Astrocyte (in vitro differentiated cells and primary cell): ENCODE measurements at regions not wholly inside any gene's neighbourhood (a gene's known extent, or its start where the extent isn't known, plus 50 kb on each side); places are given as distances from the start of the nearest gene placed in this dataset.
A peak's percentile ranks its signal among the peaks of the same experiment; 100 is the strongest.

ENCODE experiments used
- DNase-seq: peaks from one replicate; pipeline ENCODE4 v3.0.0-alpha.2; 2010; ENCODE audit warnings: low read depth
- FAIRE-seq: peaks from 2 replicates; lab custom pipeline; 2011; peaks lifted over from hg19 to GRCh38; lab: Jason Lieb, UNC
- H2AFZ ChIP-seq: 2 replicates; pipeline ENCODE4 v1.6.0; 2012; ENCODE audit warnings: low read depth, low read length, inconsistent platforms
- H3K27ac ChIP-seq: 2 replicates; pipeline ENCODE4 v1.5.1; 2011; ENCODE audit warnings: low read depth, low read length, inconsistent platforms
- H3K27me3 ChIP-seq: 2 replicates; pipeline ENCODE4 v1.6.0; 2011; ENCODE audit warnings: low read length, inconsistent platforms; ENCODE audit not compliant: insufficient read depth
- H3K36me3 ChIP-seq: 2 replicates; pipeline ENCODE4 v1.5.1; 2011; ENCODE audit warnings: low read length, inconsistent platforms; ENCODE audit not compliant: insufficient read depth
- H3K4me1 ChIP-seq: 2 replicates; pipeline ENCODE4 v1.5.1; 2011; ENCODE audit warnings: low read length, inconsistent platforms; ENCODE audit not compliant: insufficient read depth
- H3K4me2 ChIP-seq: 2 replicates; pipeline ENCODE4 v1.6.0; 2012; ENCODE audit warnings: low read length, inconsistent platforms
- H3K4me3 ChIP-seq: 2 replicates; pipeline ENCODE4 v1.5.1; 2011; ENCODE audit warnings: low read depth, mild to moderate bottlenecking, low read length, inconsistent platforms; ENCODE audit not compliant: insufficient read depth
- H3K79me2 ChIP-seq: 2 replicates; pipeline ENCODE4 v1.6.0; 2012; ENCODE audit warnings: mild to moderate bottlenecking, low read length, inconsistent platforms; ENCODE audit not compliant: insufficient read depth
- H3K9ac ChIP-seq: 2 replicates; pipeline ENCODE4 v1.6.0; 2012; ENCODE audit warnings: mild to moderate bottlenecking, low read length, inconsistent platforms
- H3K9me3 ChIP-seq: 2 replicates; pipeline ENCODE4 v1.5.1; 2012; ENCODE audit warnings: low read depth, mild to moderate bottlenecking, low read length, inconsistent platforms; ENCODE audit not compliant: insufficient read depth
- H4K20me1 ChIP-seq: 2 replicates; pipeline ENCODE4 v1.6.0; 2012; ENCODE audit warnings: low read length, inconsistent platforms; ENCODE audit not compliant: insufficient read depth
- H3K27ac Mint-ChIP-seq: one replicate; pipeline ENCODE4 v1.8.0; 2021; ENCODE audit warnings: mild to moderate bottlenecking, mixed read lengths; ENCODE audit not compliant: unreplicated experiment
- H3K27me3 Mint-ChIP-seq: one replicate; pipeline ENCODE4 v1.8.0; 2021; ENCODE audit warnings: low read depth, mixed read lengths; ENCODE audit not compliant: unreplicated experiment
- H3K36me3 Mint-ChIP-seq: one replicate; pipeline ENCODE4 v1.8.0; 2021; ENCODE audit warnings: low read depth, mixed read lengths; ENCODE audit not compliant: unreplicated experiment
- H3K4me1 Mint-ChIP-seq: one replicate; pipeline ENCODE4 v1.8.0; 2021; ENCODE audit warnings: low read depth, mixed read lengths; ENCODE audit not compliant: unreplicated experiment
- H3K4me3 Mint-ChIP-seq: one replicate; pipeline ENCODE4 v1.8.0; 2021; ENCODE audit warnings: mild to moderate bottlenecking, moderate library complexity, mixed read lengths; ENCODE audit not compliant: unreplicated experiment
- H3K9me3 Mint-ChIP-seq: one replicate; pipeline ENCODE4 v1.8.0; 2021; ENCODE audit warnings: mild to moderate bottlenecking, mixed read lengths; ENCODE audit not compliant: unreplicated experiment
- CTCF ChIP-seq: IDR thresholded peaks from 2 replicates; pipeline ENCODE4 v1.5.1; 2011; ENCODE audit warnings: low read depth, mild to moderate bottlenecking, inconsistent platforms, low read length, moderate library complexity; ENCODE audit not compliant: insufficient read depth
- EZH2 ChIP-seq: IDR thresholded peaks from 2 replicates; pipeline ENCODE4 v1.6.1; 2012; ENCODE audit warnings: mild to moderate bottlenecking, low read length, inconsistent platforms; ENCODE audit not compliant: insufficient read depth

GRCh38 chr17:77821114-77821513, 137.4 kb upstream of the TNRC6C start:
- Mint-ChIP-seq H3K27ac (no peak overlapping the region), H3K4me1 (peaks cover 2% of the 10 kb centered on the region), H3K4me3 (no peak overlapping the region), H3K36me3 (no peaks in the 10 kb centered on the region), H3K27me3 (peaks cover 44% of the 10 kb centered on the region), H3K9me3 (peaks cover 1% of the 10 kb centered on the region)
- peaks cover 3% of the 10 kb centered on the region for H3K27me3 ChIP-seq
- no peak overlapping the region for H2AFZ ChIP-seq
- H3K36me3 ChIP-seq, result no peaks in the 10 kb centered on the region
- TF ChIP-seq EZH2, result no peak
- no peak for TF ChIP-seq CTCF
- H3K9ac ChIP-seq, result no peak overlapping the region
- no peak overlapping the region for H3K27ac ChIP-seq
- H4K20me1 ChIP-seq, result no peaks in the 10 kb centered on the region
- H3K4me2 ChIP-seq, result no peak overlapping the region
- DNase-seq (no peak), FAIRE-seq (no peak)
- no peak overlapping the region for H3K4me3 ChIP-seq
- H3K79me2 ChIP-seq, result no peaks in the 10 kb centered on the region
- H3K4me1 ChIP-seq, result peaks cover 6% of the 10 kb centered on the region
- H3K9me3 ChIP-seq, result no peaks in the 10 kb centered on the region

- no peak for FAIRE-seq
- no peak overlapping the region for H2AFZ ChIP-seq
These were observed 136.0 kb upstream of the TNRC6C start for GRCh38 chr17:77822302-77823030.

More at GRCh38 chr17:77822302-77823030, 136.0 kb upstream of the TNRC6C start:
- H3K27me3 ChIP-seq, result peaks cover 3% of the 10 kb centered on the region
- H3K36me3 ChIP-seq, result no peaks in the 10 kb centered on the region
- no peaks in the 10 kb centered on the region for H4K20me1 ChIP-seq
- no peaks in the 10 kb centered on the region for H3K9me3 ChIP-seq
- no peak overlapping the region for H3K9ac ChIP-seq
- peak; percentile 17 for DNase-seq
- H3K4me1 ChIP-seq, result peaks cover 6% of the 10 kb centered on the region
- Mint-ChIP-seq H3K27ac (peak overlapping the region; percentile 6), H3K4me3 (no peak overlapping the region), H3K4me1 (peaks cover 2% of the 10 kb centered on the region), H3K9me3 (peaks cover 1% of the 10 kb centered on the region), H3K27me3 (peaks cover 52% of the 10 kb centered on the region), H3K36me3 (no peaks in the 10 kb centered on the region)
- H3K27ac ChIP-seq, result no peak overlapping the region
- H3K4me3 ChIP-seq, result no peak overlapping the region
- no peak overlapping the region for H3K4me2 ChIP-seq
- TF ChIP-seq CTCF (no peak), EZH2 (no peak)
- H3K79me2 ChIP-seq, result no peaks in the 10 kb centered on the region
